Epithelial cell of esophagus (primary cell): ENCODE measurements at regions not wholly inside any gene's neighbourhood (a gene's known extent, or its start where the extent isn't known, plus 50 kb on each side); places are given as distances from the start of the nearest gene placed in this dataset.

Experiments
- DNase-seq: peaks from one replicate; pipeline ENCODE4 v3.0.0; 2010; ENCODE audit warnings: low read depth
- H3K4me3 ChIP-seq: 2 replicates; pipeline ENCODE4 v1.5.1; 2011; ENCODE audit warnings: mild to moderate bottlenecking, low read length, control low read depth
- CTCF ChIP-seq: IDR thresholded peaks from 2 replicates; pipeline ENCODE4 v1.5.1; 2011; ENCODE audit warnings: low read depth, mild to moderate bottlenecking, low read length, control low read depth, inconsistent platforms; ENCODE audit not compliant: insufficient read depth; ENCODE audit errors: missing control alignments

DNA sequence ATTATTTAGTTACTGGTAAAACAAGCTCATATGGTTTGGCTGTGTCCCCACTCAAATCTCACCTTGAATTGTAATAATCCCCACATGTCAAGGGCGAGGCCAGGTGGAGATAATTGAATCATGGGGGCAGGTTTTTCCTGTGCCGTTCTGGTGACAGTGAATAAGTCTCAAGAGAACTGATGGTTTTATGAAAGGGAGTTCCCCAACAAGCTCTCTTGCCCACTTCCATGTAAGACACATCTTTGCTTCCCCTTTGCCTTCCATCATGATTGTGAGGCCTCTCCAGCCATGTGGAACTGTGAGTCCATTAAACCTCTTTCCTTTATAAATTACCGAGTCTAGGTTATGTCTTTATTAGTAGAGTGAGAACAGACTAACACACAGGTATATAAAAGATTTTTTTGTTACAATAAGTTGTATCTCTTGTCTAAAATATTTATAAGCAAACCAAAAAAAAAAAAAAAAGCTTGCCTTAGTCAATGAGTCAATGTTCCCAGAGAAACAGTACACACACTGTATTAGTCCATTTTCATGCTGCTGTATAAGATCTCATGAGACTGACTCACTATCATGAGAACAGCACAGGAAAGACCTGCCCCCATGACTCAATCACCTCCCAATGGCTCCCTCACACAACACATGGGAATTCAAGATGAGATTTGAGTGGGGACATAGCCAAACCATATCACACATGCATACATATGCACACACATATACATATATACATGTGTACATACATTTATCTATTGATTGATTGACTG is 138.3 kb downstream of the BASP1 start:
- no peak for TF ChIP-seq CTCF
- H3K4me3 ChIP-seq = no peak overlapping the region
- DNase-seq = peak; percentile 94

DNA sequence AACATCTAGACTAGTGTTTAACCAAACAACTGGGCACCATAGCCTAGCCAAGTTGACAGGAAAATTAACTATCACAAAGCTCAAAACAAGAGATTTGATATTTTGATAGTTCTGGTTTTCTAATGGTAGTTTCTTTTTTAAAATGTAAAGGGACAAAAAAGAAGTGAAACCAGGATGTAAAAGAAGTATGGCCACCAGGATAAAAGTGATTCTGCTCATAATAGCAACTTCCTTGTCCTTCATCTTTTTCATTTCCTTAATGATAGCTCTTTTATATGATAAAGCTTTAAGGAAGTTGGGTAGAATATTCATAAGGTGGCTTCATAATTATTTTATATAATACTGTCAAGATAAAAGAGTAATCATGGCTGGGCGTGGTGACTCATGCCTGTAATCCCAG is 139.1 kb downstream of the BASP1 start:
- TF ChIP-seq CTCF = no peak
- H3K4me3 ChIP-seq = no peak overlapping the region
- DNase-seq = no peak

GRCh38 chr5:17357504-17357903 is 140.1 kb downstream of the BASP1 start:
- DNase-seq = no peak
- H3K4me3 ChIP-seq = no peak overlapping the region
- TF ChIP-seq CTCF = no peak

DNA sequence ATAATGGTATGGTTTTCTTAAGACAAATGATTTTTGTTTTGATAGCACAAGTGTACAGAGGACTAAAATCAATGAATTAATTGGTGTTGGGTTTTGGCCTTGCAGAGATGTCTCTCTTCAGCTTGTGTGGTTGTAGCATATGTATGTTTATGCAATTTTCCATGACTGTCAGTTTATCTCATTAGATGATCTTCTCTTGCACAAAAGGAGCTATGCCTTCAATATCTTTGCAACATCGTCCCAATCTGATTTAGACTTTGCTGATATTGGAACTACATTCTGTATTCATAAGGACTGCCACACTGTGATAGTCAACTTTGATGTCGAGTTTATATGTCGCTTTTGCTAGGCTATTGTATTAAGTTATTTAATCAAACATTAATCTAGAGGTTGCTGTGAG is 140.0 kb upstream of the TAF11L2 start:
- TF ChIP-seq CTCF = no peak
- H3K4me3 ChIP-seq = no peak overlapping the region
- no peak for DNase-seq

- TF ChIP-seq CTCF = no peak
- H3K4me3 ChIP-seq = no peak overlapping the region
- DNase-seq = peak; percentile 82
These were observed 138.5 kb upstream of the TAF11L2 start for GRCh38 chr5:17359451-17360011.

DNA sequence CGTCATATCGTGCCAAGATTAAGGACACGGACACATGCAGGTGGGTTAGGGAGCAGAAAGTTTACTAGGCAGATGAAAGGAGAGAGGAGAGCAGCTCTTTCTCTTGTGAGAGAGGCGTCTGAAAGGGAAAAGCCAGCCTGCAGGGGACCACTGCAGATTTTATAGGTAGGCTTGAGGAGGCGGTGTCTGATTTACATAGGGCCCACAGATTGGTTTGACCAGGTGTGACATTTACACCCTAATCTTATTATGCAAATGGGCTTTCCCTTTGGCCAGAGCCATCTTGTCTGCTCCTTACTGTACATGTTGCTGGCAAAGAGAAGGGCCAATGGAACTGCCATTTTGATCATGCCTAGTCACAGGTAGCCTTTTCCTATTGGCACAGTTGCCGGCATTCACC is 137.2 kb upstream of the TAF11L2 start:
- no peak for DNase-seq
- no peak overlapping the region for H3K4me3 ChIP-seq
- no peak for TF ChIP-seq CTCF

DNA sequence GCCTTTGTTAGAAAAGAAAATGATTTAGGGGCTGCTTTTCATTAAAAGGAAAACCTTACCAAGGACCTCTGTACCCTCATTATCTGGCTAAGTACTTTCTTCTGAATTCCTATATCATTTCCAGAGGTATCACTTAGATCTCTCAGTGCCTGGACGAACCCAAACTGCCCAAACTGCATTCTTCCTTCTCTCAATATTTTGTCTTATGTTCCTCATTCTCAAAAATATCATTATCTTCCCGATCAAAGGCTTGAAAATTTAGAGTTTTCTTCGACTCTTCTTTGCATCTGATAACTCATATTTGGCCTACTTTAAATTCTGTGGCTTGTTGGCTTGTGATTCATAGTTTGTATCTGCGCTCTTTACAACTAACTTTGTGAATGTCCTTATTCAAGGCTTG is 136.7 kb upstream of the TAF11L2 start:
- TF ChIP-seq CTCF = no peak
- no peak overlapping the region for H3K4me3 ChIP-seq
- DNase-seq = no peak
